ENCODE measurements at regions not wholly inside any gene's neighbourhood (a gene's known extent, or its start where the extent isn't known, plus 50 kb on each side); places are given as distances from the start of the nearest gene placed in this dataset.

GRCh38 chr10:8229153-8229552 lies 174.7 kb downstream of the GATA3 start:
- DNase-seq (ENCODE audit: low read depth), result no peak

- DNase-seq (ENCODE audit: low read depth), result no peak
Observed at GRCh38 chr10:8230902-8231301, 176.4 kb downstream of the GATA3 start.

- no peak for DNase-seq (ENCODE audit: low read depth)
Observed at GRCh38 chr10:8233049-8233448, 178.6 kb downstream of the GATA3 start.

- DNase-seq (ENCODE audit: low read depth), result peak; percentile 17
Observed at GRCh38 chr10:8233832-8234259, 179.4 kb downstream of the GATA3 start.

- DNase-seq (ENCODE audit: low read depth), result no peak
Observed at GRCh38 chr10:8235253-8236027, 181.0 kb downstream of the GATA3 start.

GRCh38 chr10:8238986-8239385 lies 184.5 kb downstream of the GATA3 start:
- DNase-seq (ENCODE audit: low read depth), result no peak

GRCh38 chr10:8240861-8241260 lies 186.4 kb downstream of the GATA3 start:
- no peak for DNase-seq (ENCODE audit: low read depth)

- no peak for DNase-seq (ENCODE audit: low read depth)
Observed at GRCh38 chr10:8242295-8242872, 187.9 kb downstream of the GATA3 start.

- no peak for DNase-seq (ENCODE audit: low read depth)
Observed at GRCh38 chr10:8245131-8245813, 190.8 kb downstream of the GATA3 start.

GRCh38 chr10:8245814-8246142 lies 191.3 kb downstream of the GATA3 start:
- no peak for DNase-seq (ENCODE audit: low read depth)

- no peak for DNase-seq (ENCODE audit: low read depth)
Observed at GRCh38 chr10:8246548-8246947, 192.1 kb downstream of the GATA3 start.

GRCh38 chr10:8247191-8247590 lies 192.7 kb downstream of the GATA3 start:
- DNase-seq (ENCODE audit: low read depth), result no peak

- no peak for DNase-seq (ENCODE audit: low read depth)
Observed at GRCh38 chr10:8248868-8249267, 194.4 kb downstream of the GATA3 start.

GRCh38 chr10:8254350-8254749 lies 199.9 kb downstream of the GATA3 start:
- no peak for DNase-seq (ENCODE audit: low read depth)

- no peak for DNase-seq (ENCODE audit: low read depth)
Observed at GRCh38 chr10:8255301-8255700, 200.8 kb downstream of the GATA3 start.

GRCh38 chr10:8260645-8261044 lies 206.2 kb downstream of the GATA3 start:
- DNase-seq (ENCODE audit: low read depth), result no peak

GRCh38 chr10:8262317-8262716 lies 207.8 kb downstream of the GATA3 start:
- no peak for DNase-seq (ENCODE audit: low read depth)

GRCh38 chr10:8269976-8270375 lies 215.5 kb downstream of the GATA3 start:
- no peak for DNase-seq (ENCODE audit: low read depth)

GRCh38 chr10:8272794-8273425 lies 218.4 kb downstream of the GATA3 start:
- DNase-seq (ENCODE audit: low read depth), result no peak

- no peak for DNase-seq (ENCODE audit: low read depth)
Observed at GRCh38 chr10:8273749-8274148, 219.3 kb downstream of the GATA3 start.

GRCh38 chr10:8275911-8276310 lies 221.4 kb downstream of the GATA3 start:
- no peak for DNase-seq (ENCODE audit: low read depth)

- DNase-seq (ENCODE audit: low read depth), result no peak
Observed at GRCh38 chr10:8278099-8278498, 223.6 kb downstream of the GATA3 start.

- peak; percentile 67 for DNase-seq (ENCODE audit: low read depth)
Observed at GRCh38 chr10:8279598-8279997, 225.1 kb downstream of the GATA3 start.

All from Daoy (cell line).